G401.6 (cell line): ENCODE measurements at regions not wholly inside any gene's neighbourhood (a gene's known extent, or its start where the extent isn't known, plus 50 kb on each side); places are given as distances from the start of the nearest gene placed in this dataset.

ENCODE experiments used
- FAIRE-seq: peaks from 2 replicates; lab custom pipeline; 2012; peaks lifted over from hg19 to GRCh38; lab: Jason Lieb, UNC

DNA sequence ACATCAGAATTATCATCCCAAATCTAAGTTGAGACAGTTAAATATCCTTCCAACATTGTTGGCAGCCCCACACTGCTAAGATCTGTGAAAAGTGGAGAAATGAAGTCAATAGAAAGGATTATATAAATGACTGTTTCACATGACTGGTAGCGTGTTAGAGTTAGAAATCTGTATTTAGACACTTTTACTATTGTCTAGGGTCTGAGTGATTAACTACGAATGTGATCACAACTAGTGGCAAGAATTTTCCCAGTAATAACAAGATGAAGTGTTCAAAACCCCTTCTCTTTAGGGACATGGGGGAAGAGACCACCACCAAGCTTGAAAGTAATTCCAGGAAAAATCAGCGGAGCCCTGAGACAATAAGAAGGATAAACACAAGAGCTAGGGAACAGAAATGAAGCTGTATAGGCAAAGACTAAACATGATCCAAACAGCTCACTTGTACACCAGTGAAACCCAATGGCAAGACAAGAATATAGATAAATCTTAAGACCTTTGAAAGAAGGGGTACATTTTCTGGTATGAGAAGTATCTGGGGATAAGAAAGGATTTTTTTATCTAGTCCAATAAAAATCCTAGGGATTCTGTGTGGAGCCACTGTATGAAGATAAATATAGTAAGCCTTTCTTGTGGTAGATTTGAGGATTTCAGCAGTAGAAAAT lies 646.6 kb upstream of the USP24 start:
- FAIRE-seq, result no peak

GRCh38 chr1:55860798-55861519 lies 645.8 kb upstream of the USP24 start:
- FAIRE-seq, result no peak

GRCh38 chr1:55860326-55860725 lies 645.2 kb upstream of the USP24 start:
- FAIRE-seq, result no peak

- no peak for FAIRE-seq
These were observed 639.7 kb upstream of the USP24 start for GRCh38 chr1:55854911-55855310.

- no peak for FAIRE-seq
These were observed 633.7 kb upstream of the USP24 start for GRCh38 chr1:55848906-55849305.

DNA sequence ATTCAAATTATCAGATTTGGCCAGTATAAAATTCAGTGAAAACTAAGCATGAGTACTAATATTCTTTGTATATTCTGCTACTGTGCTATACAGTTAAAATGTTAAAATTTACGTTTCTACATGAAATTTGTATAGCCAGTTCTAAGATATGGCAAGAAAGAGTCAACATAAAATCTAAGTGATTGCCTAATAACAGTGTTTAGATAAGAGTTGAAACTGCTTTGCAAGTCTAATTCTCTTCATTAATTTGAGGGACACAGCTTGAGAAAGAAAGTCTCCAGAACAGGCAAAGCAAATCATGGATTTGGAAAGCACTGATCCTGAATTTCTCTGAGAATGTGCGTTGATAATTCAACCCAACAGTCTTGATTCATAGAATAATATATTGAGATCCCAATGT lies 630.9 kb upstream of the USP24 start:
- FAIRE-seq, result no peak

GRCh38 chr1:55844322-55844721 lies 629.2 kb upstream of the USP24 start:
- no peak for FAIRE-seq

DNA sequence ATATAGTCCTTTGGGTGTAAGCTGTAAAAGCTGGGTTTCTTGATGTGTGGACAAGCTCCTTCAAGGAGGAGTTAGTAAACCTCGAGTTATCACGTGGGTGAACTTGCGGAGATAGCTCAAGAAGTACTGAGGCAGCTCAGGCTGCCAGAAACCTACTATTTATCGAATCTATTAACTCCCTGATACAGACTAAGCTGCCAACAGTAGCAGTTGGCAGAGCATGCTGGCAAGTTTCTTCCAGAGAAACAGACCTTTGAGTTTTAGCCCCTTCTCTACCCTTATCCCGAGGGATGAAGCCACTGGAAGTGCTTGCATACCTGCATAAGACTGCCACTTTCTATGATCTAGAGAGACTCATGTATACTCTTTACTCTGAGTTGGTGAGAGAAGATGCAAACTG lies 624.5 kb upstream of the USP24 start:
- no peak for FAIRE-seq

DNA sequence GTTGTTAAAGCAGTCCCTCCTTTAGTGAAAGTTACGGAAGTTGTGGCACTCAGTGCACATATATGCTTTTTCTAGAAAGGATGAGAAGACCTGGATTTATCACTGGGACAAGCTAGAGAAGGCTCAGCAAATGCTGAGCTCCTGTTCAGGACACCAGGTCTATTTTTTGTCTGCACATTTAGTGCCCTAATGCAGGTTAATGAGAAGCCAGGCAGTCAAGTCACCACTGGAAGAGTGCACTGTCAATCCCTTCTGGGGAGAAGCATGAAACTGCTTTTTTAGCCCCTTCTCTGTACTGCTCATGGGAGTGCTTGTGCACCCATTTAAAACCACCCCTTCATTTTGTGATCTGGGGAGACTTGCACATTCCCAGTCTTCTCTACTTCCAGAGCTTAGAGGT lies 624.1 kb upstream of the USP24 start:
- FAIRE-seq, result no peak

DNA sequence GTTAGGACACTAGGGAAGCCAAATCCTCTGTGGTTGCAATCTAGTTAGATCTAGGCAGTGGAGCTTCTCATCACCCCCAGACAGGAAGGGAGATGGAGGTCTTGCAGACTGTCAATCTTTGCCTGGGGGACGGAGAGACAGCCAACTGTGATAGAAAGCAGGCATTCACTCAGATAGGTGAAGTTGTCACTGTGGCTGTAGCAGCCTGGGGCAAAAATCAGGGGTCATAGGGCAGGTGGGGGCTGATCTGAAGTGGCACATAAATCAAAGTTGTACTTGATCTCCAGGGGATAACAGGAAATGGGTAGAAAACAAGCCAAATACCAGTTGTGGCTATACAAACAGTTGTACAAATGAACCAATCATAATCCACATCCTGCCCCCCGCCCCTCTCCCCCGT lies 620.9 kb upstream of the USP24 start:
- FAIRE-seq, result no peak

DNA sequence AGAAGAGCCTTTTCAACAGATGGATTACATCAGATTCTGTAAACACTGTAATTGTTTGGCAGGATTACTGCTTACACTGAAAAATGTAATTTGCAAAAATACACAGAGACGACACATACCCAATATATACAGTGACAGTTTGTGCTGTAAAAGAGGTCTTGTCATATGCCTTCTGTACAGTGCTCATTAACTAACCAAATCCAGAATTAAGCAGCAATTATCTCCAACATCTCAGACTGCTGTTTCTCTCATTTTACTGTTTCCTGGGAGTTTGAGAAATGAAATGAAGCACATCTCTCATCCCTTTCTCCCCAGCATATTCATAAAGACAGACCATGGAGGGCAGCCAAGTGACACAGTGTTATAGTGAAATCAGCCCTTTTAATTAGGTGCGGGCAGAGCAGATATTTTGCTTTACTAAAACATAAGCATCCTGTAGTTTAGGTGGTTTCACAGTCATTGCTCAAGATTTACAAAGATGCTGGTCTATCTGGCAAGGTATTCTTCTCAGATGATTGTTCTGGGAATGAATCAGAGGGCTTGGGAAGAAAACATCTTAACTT lies 618.4 kb upstream of the USP24 start:
- no peak for FAIRE-seq

DNA sequence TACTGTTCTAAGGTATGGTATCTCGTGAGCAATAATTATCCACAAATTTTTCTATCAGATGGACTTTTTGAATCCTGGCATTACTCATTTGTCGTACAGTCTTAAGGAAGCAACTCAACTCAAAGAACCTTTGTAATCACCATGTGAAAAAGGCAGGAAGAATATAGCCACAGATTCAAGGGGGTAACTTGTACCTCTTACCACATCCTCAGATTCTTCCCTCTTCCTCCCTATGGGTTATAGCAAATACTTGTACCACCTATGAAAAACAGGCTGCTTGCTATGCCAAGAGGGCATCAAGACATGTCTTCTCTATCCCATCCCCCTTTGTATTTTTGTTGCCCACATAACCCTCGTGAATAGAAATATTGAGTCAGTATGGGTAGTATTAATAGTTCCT lies 616.6 kb upstream of the USP24 start:
- FAIRE-seq, result no peak

DNA sequence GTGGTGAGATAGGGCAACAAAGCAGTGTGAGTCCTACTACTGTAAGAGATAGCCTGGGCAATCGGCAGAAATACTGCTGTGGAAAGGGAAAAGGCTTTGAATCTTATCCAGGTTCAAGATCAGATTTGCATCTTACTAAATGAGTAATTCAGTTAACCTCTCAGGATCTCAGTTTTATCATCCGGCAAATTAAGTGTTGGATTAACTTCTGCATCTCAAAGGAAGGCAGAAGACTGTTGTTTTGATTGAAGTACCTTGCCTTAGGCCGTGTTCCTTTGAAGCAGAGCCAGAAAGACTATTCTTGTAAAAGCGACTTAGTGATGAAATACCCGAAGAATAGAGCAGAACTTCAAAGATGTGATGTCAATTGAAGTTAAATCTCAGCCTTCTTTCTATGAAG lies 612.9 kb upstream of the USP24 start:
- FAIRE-seq, result no peak

- FAIRE-seq, result no peak
These were observed 612.2 kb upstream of the USP24 start for GRCh38 chr1:55827350-55827749.

DNA sequence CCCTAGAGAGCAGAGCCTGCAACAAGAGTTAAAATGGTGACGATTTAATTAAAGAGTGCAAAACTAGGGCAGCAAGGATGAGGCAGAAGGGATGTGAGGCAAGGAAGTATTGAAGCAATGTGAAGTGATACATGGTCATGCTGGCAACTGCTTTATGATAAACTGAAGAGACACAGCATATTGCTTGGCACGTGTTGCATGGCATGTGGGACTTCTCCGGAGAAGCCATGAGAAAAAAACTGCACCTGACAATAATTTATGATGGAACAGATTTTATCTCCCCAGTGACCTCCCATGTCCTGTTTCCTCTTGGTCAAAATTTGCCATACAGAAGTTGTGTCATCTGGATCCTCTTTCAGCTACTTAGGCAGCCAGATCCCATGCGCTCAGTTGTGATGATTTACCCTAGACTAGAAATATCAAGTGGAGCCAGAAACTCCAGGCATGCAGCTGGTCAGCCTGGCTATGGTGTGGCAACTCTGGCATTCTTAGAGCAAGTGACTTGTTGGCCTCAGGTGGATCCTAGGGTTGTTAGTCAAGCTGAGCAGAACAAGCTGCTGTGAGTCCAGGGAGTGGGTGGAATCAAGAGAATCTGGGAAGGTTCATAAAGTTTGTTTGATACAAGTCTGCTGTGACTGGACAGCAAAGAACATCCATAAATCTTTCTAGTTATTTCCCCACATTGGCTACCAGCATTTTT lies 611.4 kb upstream of the USP24 start:
- no peak for FAIRE-seq

- FAIRE-seq, result no peak
These were observed 610.3 kb upstream of the USP24 start for GRCh38 chr1:55825461-55825860.

DNA sequence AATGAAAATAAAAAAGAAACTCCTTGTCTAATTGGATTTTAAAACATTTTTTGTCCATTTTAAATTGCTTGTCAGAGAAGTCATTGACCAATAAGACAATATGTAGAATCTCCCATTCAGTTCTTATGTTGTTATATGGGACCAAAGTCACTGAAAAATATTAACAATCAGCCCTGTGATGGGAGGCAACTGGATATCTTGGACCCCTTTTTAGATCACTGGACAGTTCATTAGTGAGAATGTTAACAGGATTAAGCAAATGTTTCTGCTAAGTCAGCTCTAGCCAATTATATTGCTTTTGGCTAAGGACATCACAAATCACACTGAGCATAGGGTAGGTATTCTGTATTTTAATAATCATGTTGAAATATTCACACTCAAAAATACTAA lies 609.1 kb upstream of the USP24 start:
- no peak for FAIRE-seq

GRCh38 chr1:55823541-55824250 lies 608.5 kb upstream of the USP24 start:
- no peak for FAIRE-seq

GRCh38 chr1:55822891-55823290 lies 607.7 kb upstream of the USP24 start:
- no peak for FAIRE-seq

DNA sequence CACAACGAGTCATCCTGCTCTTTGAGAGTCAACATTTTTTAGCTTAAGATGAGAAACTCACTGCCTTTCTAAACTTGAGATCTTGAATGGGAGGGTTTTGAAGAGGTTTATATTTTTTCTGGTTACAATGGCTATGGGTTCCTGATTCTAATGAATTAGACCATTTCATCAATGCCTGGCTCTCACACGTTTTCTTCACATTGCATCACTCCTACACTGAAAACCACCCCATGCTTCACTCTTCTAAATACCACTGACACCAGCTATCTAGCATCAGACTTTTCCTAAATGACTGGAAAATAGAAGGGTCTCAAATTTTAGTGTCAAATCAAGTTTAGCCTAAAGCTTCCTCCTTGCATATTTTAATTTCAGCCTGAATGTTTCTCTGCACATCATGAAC lies 606.1 kb upstream of the USP24 start:
- FAIRE-seq, result no peak

DNA sequence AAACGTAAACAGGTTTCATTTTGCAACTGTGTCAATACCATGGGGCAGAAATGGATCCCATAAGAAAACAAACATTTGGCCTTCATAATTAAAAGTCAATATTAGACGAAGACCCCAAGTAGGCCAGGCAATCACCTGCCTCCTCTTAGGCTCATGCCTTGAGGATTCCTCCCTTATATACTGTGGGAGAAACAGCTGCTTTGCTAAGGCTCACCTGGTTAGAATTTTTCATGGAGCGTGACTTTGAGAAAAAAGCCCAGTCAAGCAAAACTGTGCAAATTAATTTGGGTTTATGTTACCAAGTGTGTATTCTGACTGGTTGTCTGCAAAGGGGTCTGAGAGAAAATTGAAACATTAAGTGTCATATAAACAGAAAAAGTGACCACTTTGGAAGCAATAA lies 605.3 kb upstream of the USP24 start:
- FAIRE-seq, result no peak

- no peak for FAIRE-seq
These were observed 603.8 kb upstream of the USP24 start for GRCh38 chr1:55819011-55819410.
